HL-60 (cell line): ENCODE measurements at regions not wholly inside any gene's neighbourhood (a gene's known extent, or its start where the extent isn't known, plus 50 kb on each side); places are given as distances from the start of the nearest gene placed in this dataset.

ENCODE experiments used
- DNase-seq, 2 experiments: peaks; one replicate each; pipeline ENCODE4 v3.0.0-alpha.2; 2010 to 2020; ENCODE audit warnings: low read depth in 1 of 2, low spot score in 1 of 2
- H3K27ac ChIP-seq: fragments of 250-450 bp; sonication (Bioruptor Pico); replicated peaks from 2 replicates; pipeline ENCODE4 v1.5.1; 2020; ENCODE audit warnings: mild to moderate bottlenecking, moderate library complexity
- H3K27me3 ChIP-seq: fragments of 250-450 bp; sonication (Bioruptor Pico); 2 replicates; pipeline ENCODE4 v1.5.1; 2021; ENCODE audit warnings: mild to moderate bottlenecking, moderate library complexity; ENCODE audit not compliant: insufficient read depth, poor library complexity, severe bottlenecking
- H3K4me3 ChIP-seq: replicated peaks from 2 replicates; pipeline ENCODE4 v1.5.1; 2011; ENCODE audit warnings: mild to moderate bottlenecking, control low read depth, low read length; ENCODE audit not compliant: insufficient read depth
- CTCF ChIP-seq: IDR thresholded peaks from one replicate; pipeline ENCODE4 v1.5.1; 2011; ENCODE audit warnings: low read length, control low read depth, inconsistent platforms; ENCODE audit not compliant: insufficient read depth
- GABPA ChIP-seq: IDR thresholded peaks from 2 replicates; pipeline ENCODE4 v1.6.1; 2012; ENCODE audit warnings: low read depth
- POLR2AphosphoS5 ChIP-seq: IDR thresholded peaks from 2 replicates; pipeline ENCODE4 v1.6.1; 2012; ENCODE audit warnings: low read depth
- REST ChIP-seq: IDR thresholded peaks from 2 replicates; pipeline ENCODE4 v1.6.1; 2012; ENCODE audit warnings: low read depth; ENCODE audit not compliant: insufficient replicate concordance
- SPI1 ChIP-seq: IDR thresholded peaks from 2 replicates; pipeline ENCODE4 v1.6.1; 2012; ENCODE audit warnings: low read depth, mild to moderate bottlenecking, borderline replicate concordance

GRCh38 chr3:162269636-162270458, 773.2 kb downstream of the OTOL1 start:
- no peak for TF ChIP-seq CTCF
- TF ChIP-seq SPI1, result no peak
- no peak for TF ChIP-seq REST
- TF ChIP-seq GABPA, result no peak
- TF ChIP-seq POLR2AphosphoS5, result no peak
- Histone ChIP-seq H3K27me3 (no peaks in the 10 kb centered on the region), H3K27ac (no peak overlapping the region), H3K4me3 (no peak overlapping the region)
- no peak for DNase-seq

- no peak for TF ChIP-seq CTCF
- DNase-seq, result no peak
- Histone ChIP-seq H3K27me3 (no peaks in the 10 kb centered on the region), H3K27ac (no peak overlapping the region), H3K4me3 (no peak overlapping the region)
Measured at GRCh38 chr3:162274070-162274469, 777.5 kb downstream of the OTOL1 start.

- DNase-seq, result no peak
- TF ChIP-seq REST (no peak), GABPA (no peak), CTCF (no peak), SPI1 (no peak), POLR2AphosphoS5 (no peak)
- Histone ChIP-seq H3K27ac (no peak overlapping the region), H3K4me3 (no peak overlapping the region), H3K27me3 (no peaks in the 10 kb centered on the region)
Measured at GRCh38 chr3:162278834-162279233, 782.2 kb downstream of the OTOL1 start.

- H3K27ac ChIP-seq, result no peak overlapping the region
- DNase-seq, result no peak
- H3K4me3 ChIP-seq, result no peak overlapping the region
- TF ChIP-seq CTCF (no peak), REST (no peak), SPI1 (no peak), GABPA (no peak), POLR2AphosphoS5 (no peak)
- H3K27me3 ChIP-seq, result no peaks in the 10 kb centered on the region
Measured at GRCh38 chr3:162285259-162285658, 788.7 kb downstream of the OTOL1 start.
